H1 (cell line): ENCODE measurements at regions not wholly inside any gene's neighbourhood (a gene's known extent, or its start where the extent isn't known, plus 50 kb on each side); places are given as distances from the start of the nearest gene placed in this dataset.

ENCODE experiments used
- FOSL1 ChIP-seq: IDR thresholded peaks from 2 replicates; pipeline ENCODE4 v1.6.1; 2011; ENCODE audit warnings: mild to moderate bottlenecking, low read depth, low read length, moderate library complexity; ENCODE audit not compliant: insufficient read depth
- PHF8 ChIP-seq: fragments of 200-600 bp; sonication (generic); conservative IDR thresholded peaks from 2 replicates; pipeline ENCODE4 v1.7.1; 2012; ENCODE audit warnings: low read depth, mild to moderate bottlenecking, inconsistent platforms, low read length, moderate library complexity

GRCh38 chr1:212539737-212540430 lies 68.7 kb upstream of the ATF3 start (continued):
- TF ChIP-seq PHF8 (no peak), FOSL1 (no peak)
